GM12874 (cell line): ENCODE measurements at regions not wholly inside any gene's neighbourhood (a gene's known extent, or its start where the extent isn't known, plus 50 kb on each side); places are given as distances from the start of the nearest gene placed in this dataset.

Experiments used
- CTCF ChIP-seq: IDR thresholded peaks from 2 replicates; pipeline ENCODE4 v1.5.1; 2011; ENCODE audit warnings: low read depth, mild to moderate bottlenecking, control low read depth, low read length, moderate library complexity; ENCODE audit not compliant: insufficient read depth

GRCh38 chr10:84007482-84007881 lies 131.8 kb upstream of the GHITM start:
- TF ChIP-seq CTCF = no peak

GRCh38 chr10:84008878-84009277 lies 130.4 kb upstream of the GHITM start:
- peak; percentile 84 for TF ChIP-seq CTCF

- no peak for TF ChIP-seq CTCF
These were observed 126.9 kb upstream of the GHITM start for GRCh38 chr10:84012431-84012830.

- no peak for TF ChIP-seq CTCF
These were observed 126.4 kb upstream of the GHITM start for GRCh38 chr10:84012831-84013458.

- TF ChIP-seq CTCF = no peak
These were observed 123.3 kb upstream of the GHITM start for GRCh38 chr10:84015877-84016595.

- no peak for TF ChIP-seq CTCF
These were observed 120.5 kb upstream of the GHITM start for GRCh38 chr10:84018826-84019225.

GRCh38 chr10:84026821-84027257 lies 112.5 kb upstream of the GHITM start:
- TF ChIP-seq CTCF = peak; percentile 80
